GM23248 (cell line): ENCODE measurements at regions not wholly inside any gene's neighbourhood (a gene's known extent, or its start where the extent isn't known, plus 50 kb on each side); places are given as distances from the start of the nearest gene placed in this dataset.

Source experiments
- EZH2 ChIP-seq: fragments of 200-600 bp; sonication (generic); IDR thresholded peaks from 2 replicates; pipeline ENCODE4 v1.6.1; 2018; ENCODE audit warnings: antibody characterized with exemption, mild to moderate bottlenecking; ENCODE audit not compliant: insufficient read depth, poor library complexity, severe bottlenecking
- EZH2phosphoT487 ChIP-seq: fragments of 200-600 bp; sonication (generic); IDR thresholded peaks from 2 replicates; pipeline ENCODE4 v1.6.1; 2018; ENCODE audit warnings: antibody characterized with exemption, moderate library complexity, mild to moderate bottlenecking, low read depth; ENCODE audit not compliant: insufficient read depth

DNA sequence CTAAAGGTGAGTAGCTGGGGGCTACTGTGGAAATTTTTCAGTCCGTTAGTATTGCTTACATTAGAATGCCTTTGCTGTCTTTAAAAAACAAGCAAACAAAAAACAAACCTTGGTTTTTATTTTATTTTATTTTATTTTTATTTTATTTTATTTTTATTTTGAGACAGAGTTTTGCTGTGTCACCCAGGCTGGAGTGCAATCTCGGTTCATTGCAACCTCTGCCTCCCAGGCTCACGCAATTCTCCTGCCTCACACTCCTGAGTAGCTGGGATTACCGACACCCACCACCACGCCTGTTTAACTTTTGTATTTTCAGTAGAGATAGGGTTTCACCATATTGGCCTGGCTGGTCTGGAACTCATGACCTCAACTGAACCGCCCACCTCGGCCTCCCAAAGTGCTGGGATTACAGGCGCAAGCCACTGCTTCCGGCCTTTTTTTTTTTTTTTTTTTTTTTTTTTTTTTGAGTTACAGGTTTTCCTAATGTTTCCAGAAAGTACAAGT is 732.6 kb downstream of the KCNJ3 start:
- TF ChIP-seq EZH2: no peak
- TF ChIP-seq EZH2phosphoT487: no peak
